IMR-90 (cell line): ENCODE measurements at regions not wholly inside any gene's neighbourhood (a gene's known extent, or its start where the extent isn't known, plus 50 kb on each side); places are given as distances from the start of the nearest gene placed in this dataset.

Experiments used
- ATAC-seq: fragments of 200-7000 bp; cut with Tn5 transposase; 2 replicates; pipeline ENCODE4 v1.9.1; 2020; ENCODE audit warnings: low read depth, mild to moderate bottlenecking, moderate library complexity
- BruUV-seq: library from RNA; stranded (reverse); fragments of 400-500 nt; replicated peaks from 2 replicates; lab custom pipeline; 2021; lab: Mats Ljungman, UMichigan
- CTCF ChIA-PET: fragments of 300-600 bp; formaldehyde crosslinking; extraction: SDS; loops from one replicate; lab custom pipeline; 2021; ENCODE audit warnings: antibody characterized with exemption; lab: Yijun Ruan, JAX
- POLR2A ChIA-PET: fragments of 300-600 bp; sonication (Branson Sonifier 250); formaldehyde crosslinking; loops from one replicate; lab custom pipeline; 2022; ENCODE audit warnings: antibody characterized with exemption; ENCODE audit not compliant: unreplicated experiment; lab: Charles Lee
- DNase-seq: peaks from one replicate; pipeline ENCODE4 v3.0.0; 2013
- H2AFZ ChIP-seq: replicated peaks from 2 replicates; pipeline ENCODE3; 2013; ENCODE audit warnings: low read length, mild to moderate bottlenecking; ENCODE audit not compliant: poor library complexity
- H2AK5ac ChIP-seq: 2 replicates; pipeline ENCODE4 v1.6.1; 2013; ENCODE audit warnings: low read depth, low read length, inconsistent platforms
- H2AK9ac ChIP-seq: replicated peaks from 2 replicates; pipeline ENCODE3; 2013; ENCODE audit warnings: mild to moderate bottlenecking, low read depth, low read length, moderate library complexity; ENCODE audit not compliant: poor library complexity
- H2BK120ac ChIP-seq: 2 replicates; pipeline ENCODE4 v1.6.1; 2013; ENCODE audit warnings: low read depth, low read length, inconsistent platforms
- H2BK15ac ChIP-seq: 3 replicates; pipeline ENCODE4 v1.6.1; 2013; ENCODE audit warnings: low read depth, low read length, inconsistent platforms
- H2BK20ac ChIP-seq: 2 replicates; pipeline ENCODE4 v1.6.1; 2013; ENCODE audit warnings: low read depth, mild to moderate bottlenecking, inconsistent platforms, low read length, moderate library complexity
- H2BK5ac ChIP-seq: 2 replicates; pipeline ENCODE4 v1.6.1; 2013; ENCODE audit warnings: mild to moderate bottlenecking, low read depth, low read length, inconsistent platforms; ENCODE audit not compliant: poor library complexity, severe bottlenecking
- H3K14ac ChIP-seq: replicated peaks from 2 replicates; pipeline ENCODE4 v1.6.1; 2013; ENCODE audit warnings: low read depth, low read length, inconsistent platforms
- H3K18ac ChIP-seq: 2 replicates; pipeline ENCODE4 v1.6.1; 2013; ENCODE audit warnings: low read depth, low read length, control low read depth
- H3K23ac ChIP-seq: 2 replicates; pipeline ENCODE4 v1.6.1; 2013; ENCODE audit warnings: low read depth, low read length, inconsistent platforms
- H3K27ac ChIP-seq: 2 replicates; pipeline ENCODE4 v1.5.1; 2013; ENCODE audit warnings: mild to moderate bottlenecking, control low read depth, low read length; ENCODE audit not compliant: insufficient read depth
- H3K27me3 ChIP-seq: 2 replicates; pipeline ENCODE4 v1.6.1; 2013; ENCODE audit warnings: low read length; ENCODE audit not compliant: control insufficient read depth, insufficient read depth
- H3K36me3 ChIP-seq: 2 replicates; pipeline ENCODE4 v1.6.1; 2013; ENCODE audit warnings: low read length, mixed read lengths; ENCODE audit not compliant: control insufficient read depth, insufficient read depth
- H3K4ac ChIP-seq: 2 replicates; pipeline ENCODE4 v1.6.1; 2013; ENCODE audit warnings: low read depth, low read length, inconsistent platforms
- H3K4me1 ChIP-seq: 2 replicates; pipeline ENCODE4 v1.6.1; 2013; ENCODE audit warnings: low read length, mixed read lengths; ENCODE audit not compliant: control insufficient read depth, insufficient read depth
- H3K4me2 ChIP-seq: 2 replicates; pipeline ENCODE4 v1.6.1; 2013; ENCODE audit warnings: low read depth, mild to moderate bottlenecking, control low read depth, low read length, moderate library complexity
- H3K4me3 ChIP-seq: 2 replicates; pipeline ENCODE4 v1.5.1; 2013; ENCODE audit warnings: low read depth, mild to moderate bottlenecking, control low read depth, low read length, moderate library complexity; ENCODE audit not compliant: insufficient read depth
- H3K56ac ChIP-seq: 2 replicates; pipeline ENCODE4 v1.6.1; 2013; ENCODE audit warnings: low read length, inconsistent platforms; ENCODE audit not compliant: insufficient read depth; ENCODE audit errors: extremely low read depth
- H3K79me1 ChIP-seq, 2 experiments: 2 replicates each; pipeline ENCODE4 v1.6.1; 2013; ENCODE audit warnings: low read length in 2 of 2, inconsistent platforms in 1 of 2, low read depth in 1 of 2
- H3K9ac ChIP-seq: 2 replicates; pipeline ENCODE4 v1.6.1; 2013; ENCODE audit warnings: low read depth, low read length, control low read depth
- H3K9me1 ChIP-seq: 2 replicates; pipeline ENCODE4 v1.6.1; 2013; ENCODE audit warnings: low read length, inconsistent platforms; ENCODE audit not compliant: insufficient read depth
- H3K9me3 ChIP-seq: 2 replicates; pipeline ENCODE4 v1.6.1; 2013; ENCODE audit warnings: low read length; ENCODE audit not compliant: control insufficient read depth, insufficient read depth
- H4K20me1 ChIP-seq: 2 replicates; pipeline ENCODE4 v1.6.1; 2013; ENCODE audit warnings: low read length, inconsistent platforms; ENCODE audit not compliant: insufficient read depth
- H4K5ac ChIP-seq: 2 replicates; pipeline ENCODE4 v1.6.1; 2013; ENCODE audit warnings: mild to moderate bottlenecking, low read depth, low read length, control low read depth
- H4K8ac ChIP-seq, 2 experiments: 2 replicates each; pipeline ENCODE4 v1.6.1; 2013; ENCODE audit warnings: low read depth in 2 of 2, low read length in 2 of 2, control low read depth in 1 of 2, inconsistent platforms in 1 of 2
- H4K91ac ChIP-seq: 2 replicates; pipeline ENCODE4 v1.6.1; 2013; ENCODE audit warnings: low read depth, low read length, inconsistent platforms; ENCODE audit not compliant: insufficient read depth
- BHLHE40 ChIP-seq: fragments of 150-350 bp; IDR thresholded peaks from 2 replicates; pipeline ENCODE4 v1.6.1; 2016; ENCODE audit warnings: mild to moderate bottlenecking, low read depth, low read length
- CHD1 ChIP-seq: IDR thresholded peaks from 2 replicates; pipeline ENCODE4 v1.6.1; 2012; ENCODE audit warnings: low read depth, low read length, improper control_type of control experiment
- ELK1 ChIP-seq: fragments of 150-350 bp; IDR thresholded peaks from 2 replicates; pipeline ENCODE4 v1.6.1; 2016; ENCODE audit warnings: low read depth, mild to moderate bottlenecking, low read length, moderate library complexity, borderline replicate concordance
- MAZ ChIP-seq: IDR thresholded peaks from 2 replicates; pipeline ENCODE4 v1.6.1; 2012; ENCODE audit warnings: low read depth, mild to moderate bottlenecking, low read length, improper control_type of control experiment, moderate library complexity, borderline replicate concordance
- RAD21 ChIP-seq: IDR thresholded peaks from 2 replicates; pipeline ENCODE4 v1.6.1; 2012; ENCODE audit warnings: low read length, improper control_type of control experiment
- SMC3 ChIP-seq: fragments of 150-350 bp; IDR thresholded peaks from 2 replicates; pipeline ENCODE4 v1.6.1; 2016; ENCODE audit warnings: low read depth, mild to moderate bottlenecking, antibody characterized with exemption, low read length, moderate library complexity
- USF2 ChIP-seq: fragments of 150-350 bp; IDR thresholded peaks from 2 replicates; pipeline ENCODE4 v1.6.1; 2017; ENCODE audit warnings: mild to moderate bottlenecking, antibody characterized with exemption, low read length, low read depth
- WGBS, 2 experiments: methylation state at CpG; one replicate each; pipeline versions ENCODE4 v1.1.5 to v1.1.7; 2013; ENCODE audit warnings: missing lambda C conversion rate in 2 of 2; ENCODE audit not compliant: insufficient read length in 1 of 2; ENCODE audit errors: extremely low coverage in 2 of 2; 5-methylcytosine and 5-hydroxymethylcytosine counted together
- dilution Hi-C: fragments of 300-500 bp; cut with HindIII; formaldehyde crosslinking; loops from one replicate; pipeline ENCODE4 v1.14.3; 2018; ENCODE audit warnings: low sequenced_read_pairs; ENCODE audit not compliant: unreplicated experiment
- in situ Hi-C: fragments of 300-500 bp; cut with MboI; formaldehyde crosslinking; loops from 3 replicates; pipeline ENCODE4 v1.14.3; 2019; ENCODE audit warnings: low sequenced_read_pairs, inconsistent platforms, mixed read lengths
- intact Hi-C: fragments of 100-400 bp; cut with micrococcal nuclease; formaldehyde crosslinking; loops from 2 replicates; pipeline ENCODE4 v1.10.0; 2022

GRCh38 chr10:28840971-28841370 is 163.7 kb downstream of the BAMBI start:
- Histone ChIP-seq H3K14ac (peak overlapping the region; percentile 73), H3K9me1 (peaks cover 5% of the 10 kb centered on the region), H2BK20ac (peak overlapping the region; percentile 85), H3K9ac (no peak overlapping the region), H3K23ac (no peak overlapping the region; the same call in 1 of the 2 replicates), H4K20me1 (peaks cover 5% of the 10 kb centered on the region; the same call in 1 of the 2 replicates), H4K5ac (0 out of 2 replicates have a peak overlapping the region, but pooled peaks have one; percentile 33), H3K18ac (peak overlapping the region; percentile 70), H3K27ac (peak overlapping the region; percentile 81; the same call in 1 of the 2 replicates), H3K9me3 (peaks cover 13% of the 10 kb centered on the region), H3K79me1 (no peaks in the 10 kb centered on the region), H2AK5ac (peak overlapping the region; percentile 95), H2AFZ (no peak overlapping the region), H3K56ac (0 out of 2 replicates have a peak overlapping the region, but pooled peaks have one; percentile 32), H3K4me1 (peaks cover 13% of the 10 kb centered on the region), H2BK120ac (peak overlapping the region; percentile 73), H3K27me3 (no peaks in the 10 kb centered on the region), H3K4me2 (peak overlapping the region; percentile 73), H2BK5ac (peak overlapping the region; percentile 58), H3K4ac (peak overlapping the region; percentile 86), H4K91ac (peak overlapping the region; percentile 82; the same call in 1 of the 2 replicates), H3K4me3 (no peak overlapping the region), H2BK15ac (peak overlapping the region; percentile 72; the same call in 1 of the 3 replicates), H3K36me3 (no peaks in the 10 kb centered on the region), H2AK9ac (no peak overlapping the region), H4K8ac (peak overlapping the region in 1 of 2 experiments; percentile 71; a peak in 1 of 4 replicates)
- ChIA-PET CTCF (interaction anchor here (1.0 to 2.1 kb wide), 2 partner anchors 177 to 286 kb away, joined by 4 to 7 read pairs; no protein-coding TSS in a partner anchor), POLR2A (no interaction called here)
- in situ Hi-C loops = no loop called here
- intact Hi-C loops = loop anchor here (2.0 to 5.0 kb wide), 5 partner anchors 66 to 461 kb away; no protein-coding TSS in a partner anchor
- DNase-seq = peak; percentile 60
- TF ChIP-seq USF2 (no peak), BHLHE40 (peak; percentile 45; the same call in 1 of the 2 replicates), MAZ (no peak), ELK1 (no peak), CHD1 (no peak), SMC3 (no peak), RAD21 (no peak)
- no TSS peak for BruUV-seq
- ATAC-seq = peak; percentile 53
- WGBS, 2 experiments = no CpG with 5 or more reads among the region's 4 CpGs
- dilution Hi-C loops = no loop called here
